SK-N-SH treated with all-trans-retinoic acid at 6 μM for 48 hours (cell line): ENCODE measurements at regions not wholly inside any gene's neighbourhood (a gene's known extent, or its start where the extent isn't known, plus 50 kb on each side); places are given as distances from the start of the nearest gene placed in this dataset.

Experiments used
- ATAC-seq: fragments of 200-7000 bp; cut with Tn5 transposase; 3 replicates; pipeline ENCODE4 v1.9.1; 2020; ENCODE audit warnings: mild to moderate bottlenecking, moderate library complexity
- ARNTL ChIP-seq: fragments of 450-650 bp; formaldehyde crosslinking; IDR thresholded peaks from 2 replicates; pipeline ENCODE4 v1.5.0; 2020; ENCODE audit warnings: low read depth, mild to moderate bottlenecking, moderate library complexity, borderline replicate concordance
- BACH2 ChIP-seq: fragments of 250-450 bp; sonication (Bioruptor Pico); IDR thresholded peaks from 2 replicates; pipeline ENCODE4 v1.9.0; 2021; ENCODE audit warnings: mild to moderate bottlenecking, borderline replicate concordance
- CSDC2 ChIP-seq: fragments of 250-450 bp; sonication (Bioruptor Pico); IDR thresholded peaks from 2 replicates; pipeline ENCODE4 v1.5.0; 2020; ENCODE audit warnings: mild to moderate bottlenecking, moderate library complexity
- ESRRG ChIP-seq: fragments of 250-450 bp; sonication (Bioruptor Pico); IDR thresholded peaks from 2 replicates; pipeline ENCODE4 v1.6.1; 2021; ENCODE audit warnings: mild to moderate bottlenecking
- GLIS3 ChIP-seq: fragments of 250-450 bp; sonication (Bioruptor Pico); IDR thresholded peaks from 2 replicates; pipeline ENCODE4 v1.5.0; 2020; ENCODE audit warnings: mild to moderate bottlenecking, moderate library complexity
- ISL1 ChIP-seq: fragments of 250-450 bp; sonication (Bioruptor Pico); IDR thresholded peaks from 2 replicates; pipeline ENCODE4 v2.1.2; 2022; ENCODE audit warnings: mild to moderate bottlenecking, moderate library complexity
- OSR1 ChIP-seq: fragments of 250-450 bp; sonication (Bioruptor Pico); IDR thresholded peaks from 2 replicates; pipeline ENCODE4 v1.8.0; 2022; ENCODE audit warnings: moderate library complexity, mild to moderate bottlenecking, inconsistent platforms
- PATZ1 ChIP-seq: fragments of 250-450 bp; sonication (Bioruptor Pico); IDR thresholded peaks from 2 replicates; pipeline ENCODE4 v1.8.0; 2020; ENCODE audit warnings: mild to moderate bottlenecking, moderate library complexity, borderline replicate concordance
- POU6F1 ChIP-seq: fragments of 250-450 bp; sonication (Bioruptor Pico); IDR thresholded peaks from 2 replicates; pipeline ENCODE4 v1.8.0; 2021; ENCODE audit warnings: low read depth, mild to moderate bottlenecking, moderate library complexity, borderline replicate concordance
- PPARA ChIP-seq: fragments of 250-450 bp; sonication (Bioruptor Pico); IDR thresholded peaks from 2 replicates; pipeline ENCODE4 v1.5.0; 2020; ENCODE audit warnings: mild to moderate bottlenecking, borderline replicate concordance
- RARB ChIP-seq: fragments of 250-450 bp; sonication (Bioruptor Pico); IDR thresholded peaks from 2 replicates; pipeline ENCODE4 v1.8.0; 2021; ENCODE audit warnings: mild to moderate bottlenecking, moderate library complexity
- SNAI2 ChIP-seq: fragments of 250-450 bp; sonication (Bioruptor Pico); IDR thresholded peaks from 2 replicates; pipeline ENCODE4 v1.5.0; 2020; ENCODE audit warnings: mild to moderate bottlenecking, moderate library complexity
- TCF4 ChIP-seq: fragments of 250-450 bp; sonication (Bioruptor Pico); IDR thresholded peaks from 2 replicates; pipeline ENCODE4 v1.8.0; 2021; ENCODE audit warnings: mild to moderate bottlenecking, moderate library complexity, borderline replicate concordance
- TOX ChIP-seq: fragments of 250-450 bp; sonication (Bioruptor Pico); IDR thresholded peaks from 2 replicates; pipeline ENCODE4 v1.8.0; 2021; ENCODE audit warnings: mild to moderate bottlenecking, moderate library complexity, borderline replicate concordance
- TSHZ2 ChIP-seq: fragments of 250-450 bp; sonication (Bioruptor Pico); IDR thresholded peaks from 2 replicates; pipeline ENCODE4 v1.5.0; 2020; ENCODE audit warnings: mild to moderate bottlenecking, moderate library complexity
- ZC3H10 ChIP-seq: fragments of 250-450 bp; sonication (Bioruptor Pico); IDR thresholded peaks from 2 replicates; pipeline ENCODE4 v1.5.1; 2021; ENCODE audit warnings: mild to moderate bottlenecking, moderate library complexity
- ZFP3 ChIP-seq: fragments of 250-450 bp; sonication (Bioruptor Pico); IDR thresholded peaks from 2 replicates; pipeline ENCODE4 v1.5.0; 2020; ENCODE audit warnings: mild to moderate bottlenecking, moderate library complexity
- ZFP30 ChIP-seq: fragments of 450-650 bp; formaldehyde crosslinking; IDR thresholded peaks from 2 replicates; pipeline ENCODE4 v1.5.0; 2022; ENCODE audit warnings: mild to moderate bottlenecking, moderate library complexity
- ZNF565 ChIP-seq: fragments of 450-650 bp; formaldehyde crosslinking; conservative IDR thresholded peaks from 2 replicates; pipeline ENCODE4 v1.5.0; 2020; ENCODE audit warnings: low read depth, mild to moderate bottlenecking, moderate library complexity
- ZNF70 ChIP-seq: fragments of 450-650 bp; formaldehyde crosslinking; IDR thresholded peaks from 2 replicates; pipeline ENCODE4 v1.5.0; 2020; ENCODE audit warnings: mild to moderate bottlenecking, moderate library complexity
- TF ChIP-seq, protein P1 (sequence below): fragments of 250-450 bp; sonication (Bioruptor Pico); IDR thresholded peaks from 2 replicates; pipeline ENCODE4 v1.5.1; 2020; ENCODE audit warnings: low read depth, mild to moderate bottlenecking, moderate library complexity
- TF ChIP-seq, protein P2 (sequence below): fragments of 250-450 bp; sonication (Bioruptor Pico); IDR thresholded peaks from 2 replicates; pipeline ENCODE4 v1.5.1; 2021; ENCODE audit warnings: mild to moderate bottlenecking, moderate library complexity

DNA sequence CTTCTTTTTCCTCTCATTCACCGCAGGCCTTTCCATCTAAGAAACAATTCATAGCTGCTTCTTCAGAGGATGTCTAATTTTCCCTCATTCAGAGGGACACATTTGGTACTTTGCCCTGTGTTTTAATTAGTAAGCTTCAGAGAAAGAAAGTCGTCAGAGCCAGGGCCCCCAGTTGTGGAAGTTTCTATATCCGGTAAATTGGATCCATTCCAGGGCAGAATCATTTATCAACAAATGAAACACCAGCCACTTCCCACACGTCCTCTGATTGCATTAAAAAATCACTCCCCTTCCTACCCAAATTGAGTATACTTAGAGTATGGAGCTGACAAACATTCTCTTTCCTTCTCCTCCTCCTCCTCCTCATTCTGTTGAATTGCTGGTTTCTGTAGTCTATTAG, 205.8 kb upstream of the HDAC9 start (continued):
- no peak for TF ChIP-seq PPARA (CRISPR knock-in tag)

GRCh38 chr7:18290223-18290622, 205.3 kb upstream of the HDAC9 start:
- ATAC-seq, result no peak
- no peak for TF ChIP-seq TOX (CRISPR knock-in tag)

- ATAC-seq, result no peak
- no peak for TF ChIP-seq GLIS3 (CRISPR knock-in tag)
- TF ChIP-seq OSR1, result no peak
- no peak for TF ChIP-seq CSDC2
- TF ChIP-seq BACH2 (CRISPR knock-in tag), result no peak
- no peak for TF ChIP-seq ESRRG (CRISPR knock-in tag)
- TF ChIP-seq, protein P1, sequence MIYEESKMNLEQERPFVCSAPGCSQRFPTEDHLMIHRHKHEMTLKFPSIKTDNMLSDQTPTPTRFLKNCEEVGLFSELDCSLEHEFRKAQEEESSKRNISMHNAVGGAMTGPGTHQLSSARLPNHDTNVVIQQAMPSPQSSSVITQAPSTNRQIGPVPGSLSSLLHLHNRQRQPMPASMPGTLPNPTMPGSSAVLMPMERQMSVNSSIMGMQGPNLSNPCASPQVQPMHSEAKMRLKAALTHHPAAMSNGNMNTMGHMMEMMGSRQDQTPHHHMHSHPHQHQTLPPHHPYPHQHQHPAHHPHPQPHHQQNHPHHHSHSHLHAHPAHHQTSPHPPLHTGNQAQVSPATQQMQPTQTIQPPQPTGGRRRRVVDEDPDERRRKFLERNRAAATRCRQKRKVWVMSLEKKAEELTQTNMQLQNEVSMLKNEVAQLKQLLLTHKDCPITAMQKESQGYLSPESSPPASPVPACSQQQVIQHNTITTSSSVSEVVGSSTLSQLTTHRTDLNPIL (CRISPR knock-in tag), result no peak
- TF ChIP-seq POU6F1 (CRISPR knock-in tag), result no peak
- no peak for TF ChIP-seq ARNTL
- TF ChIP-seq SNAI2 (CRISPR knock-in tag), result no peak
- TF ChIP-seq, protein P2, sequence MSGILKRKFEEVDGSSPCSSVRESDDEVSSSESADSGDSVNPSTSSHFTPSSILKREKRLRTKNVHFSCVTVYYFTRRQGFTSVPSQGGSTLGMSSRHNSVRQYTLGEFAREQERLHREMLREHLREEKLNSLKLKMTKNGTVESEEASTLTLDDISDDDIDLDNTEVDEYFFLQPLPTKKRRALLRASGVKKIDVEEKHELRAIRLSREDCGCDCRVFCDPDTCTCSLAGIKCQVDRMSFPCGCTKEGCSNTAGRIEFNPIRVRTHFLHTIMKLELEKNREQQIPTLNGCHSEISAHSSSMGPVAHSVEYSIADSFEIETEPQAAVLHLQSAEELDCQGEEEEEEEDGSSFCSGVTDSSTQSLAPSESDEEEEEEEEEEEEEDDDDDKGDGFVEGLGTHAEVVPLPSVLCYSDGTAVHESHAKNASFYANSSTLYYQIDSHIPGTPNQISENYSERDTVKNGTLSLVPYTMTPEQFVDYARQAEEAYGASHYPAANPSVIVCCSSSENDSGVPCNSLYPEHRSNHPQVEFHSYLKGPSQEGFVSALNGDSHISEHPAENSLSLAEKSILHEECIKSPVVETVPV (CRISPR knock-in tag), result no peak
- TF ChIP-seq ZFP3 (CRISPR knock-in tag), result no peak
- TF ChIP-seq TCF4 (CRISPR knock-in tag), result no peak
- TF ChIP-seq ZFP30 (CRISPR knock-in tag), result no peak
- no peak for TF ChIP-seq TSHZ2 (CRISPR knock-in tag)
- no peak for TF ChIP-seq TOX (CRISPR knock-in tag)
- no peak for TF ChIP-seq ZNF70
- no peak for TF ChIP-seq ISL1
- TF ChIP-seq ZC3H10 (CRISPR knock-in tag), result no peak
- no peak for TF ChIP-seq ZNF565
- no peak for TF ChIP-seq RARB
These were observed 204.7 kb upstream of the HDAC9 start for GRCh38 chr7:18290865-18291264.

DNA sequence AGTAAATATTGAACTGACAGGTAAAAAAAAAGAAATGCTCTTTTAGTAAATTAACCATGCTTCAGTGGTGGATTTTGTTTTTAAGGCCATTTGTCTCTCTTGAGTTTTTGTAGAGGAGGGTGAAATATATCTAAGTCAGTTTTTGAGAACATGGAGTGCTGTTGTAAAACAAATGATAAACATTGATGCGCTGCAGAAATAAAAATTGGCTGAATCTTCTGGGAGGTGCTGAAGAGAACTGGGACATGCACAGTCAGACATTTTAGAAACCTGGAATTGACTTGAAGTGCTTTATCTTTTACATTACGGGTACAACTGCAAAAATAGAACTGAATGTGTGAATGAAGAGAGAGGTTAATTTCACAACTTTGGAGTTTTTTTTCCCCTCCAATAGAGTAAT, 203.0 kb upstream of the HDAC9 start:
- no peak for ATAC-seq
- TF ChIP-seq PATZ1 (no peak), SNAI2 (CRISPR knock-in tag) (no peak), PPARA (CRISPR knock-in tag) (no peak), ZFP30 (CRISPR knock-in tag) (no peak), TCF4 (CRISPR knock-in tag) (no peak), CSDC2 (no peak), ZNF565 (no peak), ISL1 (no peak), ARNTL (no peak), ESRRG (CRISPR knock-in tag) (no peak), OSR1 (no peak)
